ENCODE measurements at regions not wholly inside any gene's neighbourhood (a gene's known extent, or its start where the extent isn't known, plus 50 kb on each side); places are given as distances from the start of the nearest gene placed in this dataset.

DNA sequence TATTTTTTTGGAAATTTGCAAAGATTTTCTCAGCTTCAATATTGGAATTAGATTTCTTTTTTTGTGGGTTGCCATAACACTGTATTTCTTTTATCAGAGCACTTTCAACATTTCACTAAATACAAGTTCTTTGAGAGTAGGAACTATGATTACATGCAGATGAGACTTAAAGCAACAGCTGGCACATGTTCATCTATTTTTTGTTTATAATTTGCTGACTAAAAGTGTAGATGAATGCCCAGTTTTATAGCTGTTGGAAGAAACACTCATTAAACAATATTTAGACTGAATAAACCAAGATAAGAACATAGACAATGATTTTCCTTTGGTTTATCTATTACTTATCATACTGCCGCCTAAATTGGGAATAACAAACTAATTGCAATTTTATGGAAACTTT lies 803.0 kb upstream of the KLHL1 start:
- CTCF ChIA-PET: no interaction called here
- Histone ChIP-seq H3K4me1 (no peaks in the 10 kb centered on the region), H3K4me2 (no peak overlapping the region), H3K27ac (no peak overlapping the region), H3K4me3 (no peak overlapping the region), H3K9me3 (no peaks in the 10 kb centered on the region)
- 53% methylated on average over 1 of the region's 1 CpG for WGBS (ENCODE audit: missing lambda C conversion rate)
- FAIRE-seq (no peak), ATAC-seq (no peak), DNase-seq (ENCODE audit: low read depth in 1 of 2, low spot score in 1 of 2) (no peak)
- POLR2A ChIA-PET: no interaction called here
- TF ChIP-seq JUN (IDR thresholded peaks at IDR 0.05) (no peak), MYC (IDR thresholded peaks at IDR 0.05; ENCODE audit: borderline replicate concordance, low read length) (no peak), NFE2L2 (conservative IDR thresholded peaks at IDR 0.05; ENCODE audit: low read length) (no peak), CEBPB (IDR thresholded peaks at IDR 0.05) (no peak), TFCP2L1 (CRISPR knock-in tag; IDR thresholded peaks at IDR 0.05) (no peak), JUNB (IDR thresholded peaks at IDR 0.05) (no peak), RAD21 (conservative IDR thresholded peaks at IDR 0.05 in 1 of 2, IDR thresholded peaks at IDR 0.05 in 1 of 2) (no peak), RNF2 (IDR thresholded peaks at IDR 0.05; ENCODE audit: borderline replicate concordance, low read depth) (no peak), PHF8 (IDR thresholded peaks at IDR 0.05; ENCODE audit: borderline replicate concordance, low read depth) (no peak), HEYL (CRISPR knock-in tag; IDR thresholded peaks at IDR 0.05) (no peak)
- TF ChIP-seq, protein P1, sequence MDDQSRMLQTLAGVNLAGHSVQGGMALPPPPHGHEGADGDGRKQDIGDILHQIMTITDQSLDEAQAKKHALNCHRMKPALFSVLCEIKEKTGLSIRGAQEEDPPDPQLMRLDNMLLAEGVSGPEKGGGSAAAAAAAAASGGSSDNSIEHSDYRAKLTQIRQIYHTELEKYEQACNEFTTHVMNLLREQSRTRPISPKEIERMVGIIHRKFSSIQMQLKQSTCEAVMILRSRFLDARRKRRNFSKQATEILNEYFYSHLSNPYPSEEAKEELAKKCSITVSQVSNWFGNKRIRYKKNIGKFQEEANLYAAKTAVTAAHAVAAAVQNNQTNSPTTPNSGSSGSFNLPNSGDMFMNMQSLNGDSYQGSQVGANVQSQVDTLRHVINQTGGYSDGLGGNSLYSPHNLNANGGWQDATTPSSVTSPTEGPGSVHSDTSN (IDR thresholded peaks at IDR 0.05): no peak

DNA sequence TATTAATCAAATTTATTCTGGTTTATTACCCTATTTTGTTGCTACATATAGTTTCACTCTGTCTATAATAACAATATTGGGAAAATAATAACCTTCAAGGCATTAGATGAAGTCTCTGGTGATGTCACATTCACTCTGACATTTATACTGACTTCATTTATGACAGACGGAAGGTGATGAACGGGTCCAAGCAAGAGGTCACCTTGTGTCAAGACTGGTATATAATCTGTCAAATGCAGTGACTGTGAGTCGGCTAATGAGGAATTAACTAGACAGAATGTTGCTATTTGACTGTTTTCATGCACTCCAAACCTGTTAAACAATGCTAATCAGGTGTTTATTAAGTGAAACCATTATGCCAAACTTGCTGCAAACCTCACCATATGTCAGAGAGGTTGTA lies 800.5 kb upstream of the KLHL1 start:
- POLR2A ChIA-PET: no interaction called here
- Histone ChIP-seq H3K27ac (no peak overlapping the region), H3K4me1 (no peaks in the 10 kb centered on the region), H3K4me2 (no peak overlapping the region), H3K9me3 (no peaks in the 10 kb centered on the region), H3K4me3 (no peak overlapping the region)
- ATAC-seq: no peak
- no peak for DNase-seq (ENCODE audit: low read depth in 1 of 2, low spot score in 1 of 2)
- TF ChIP-seq EP300 (IDR thresholded peaks at IDR 0.05) (no peak), HOXB13 (CRISPR knock-in tag; IDR thresholded peaks at IDR 0.05; ENCODE audit: low read depth) (no peak), JUN (IDR thresholded peaks at IDR 0.05) (no peak), ZNF302 (CRISPR knock-in tag; IDR thresholded peaks at IDR 0.05) (no peak), FOXS1 (CRISPR knock-in tag; IDR thresholded peaks at IDR 0.05) (no peak), SREBF2 (IDR thresholded peaks at IDR 0.05) (no peak), MYC (IDR thresholded peaks at IDR 0.05; ENCODE audit: borderline replicate concordance, low read length) (no peak), CHD2 (IDR thresholded peaks at IDR 0.05; ENCODE audit: low read length, partially characterized antibody) (no peak), TP53 (CRISPR knock-in tag; IDR thresholded peaks at IDR 0.05) (no peak), NFE2L2 (conservative IDR thresholded peaks at IDR 0.05; ENCODE audit: low read length) (no peak), RNF2 (IDR thresholded peaks at IDR 0.05; ENCODE audit: borderline replicate concordance, low read depth) (no peak), CBX2 (IDR thresholded peaks at IDR 0.05; ENCODE audit: borderline replicate concordance, low read depth) (no peak)
- TF ChIP-seq, protein P2, sequence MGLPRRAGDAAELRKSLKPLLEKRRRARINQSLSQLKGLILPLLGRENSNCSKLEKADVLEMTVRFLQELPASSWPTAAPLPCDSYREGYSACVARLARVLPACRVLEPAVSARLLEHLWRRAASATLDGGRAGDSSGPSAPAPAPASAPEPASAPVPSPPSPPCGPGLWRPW (IDR thresholded peaks at IDR 0.05): no peak
- TF ChIP-seq, protein P3, sequence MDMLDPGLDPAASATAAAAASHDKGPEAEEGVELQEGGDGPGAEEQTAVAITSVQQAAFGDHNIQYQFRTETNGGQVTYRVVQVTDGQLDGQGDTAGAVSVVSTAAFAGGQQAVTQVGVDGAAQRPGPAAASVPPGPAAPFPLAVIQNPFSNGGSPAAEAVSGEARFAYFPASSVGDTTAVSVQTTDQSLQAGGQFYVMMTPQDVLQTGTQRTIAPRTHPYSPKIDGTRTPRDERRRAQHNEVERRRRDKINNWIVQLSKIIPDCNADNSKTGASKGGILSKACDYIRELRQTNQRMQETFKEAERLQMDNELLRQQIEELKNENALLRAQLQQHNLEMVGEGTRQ (IDR thresholded peaks at IDR 0.05): no peak
- 32% methylated on average over 3 of the region's 3 CpGs for WGBS (ENCODE audit: missing lambda C conversion rate)
- CTCF ChIA-PET: no interaction called here
- FAIRE-seq: no peak

DNA sequence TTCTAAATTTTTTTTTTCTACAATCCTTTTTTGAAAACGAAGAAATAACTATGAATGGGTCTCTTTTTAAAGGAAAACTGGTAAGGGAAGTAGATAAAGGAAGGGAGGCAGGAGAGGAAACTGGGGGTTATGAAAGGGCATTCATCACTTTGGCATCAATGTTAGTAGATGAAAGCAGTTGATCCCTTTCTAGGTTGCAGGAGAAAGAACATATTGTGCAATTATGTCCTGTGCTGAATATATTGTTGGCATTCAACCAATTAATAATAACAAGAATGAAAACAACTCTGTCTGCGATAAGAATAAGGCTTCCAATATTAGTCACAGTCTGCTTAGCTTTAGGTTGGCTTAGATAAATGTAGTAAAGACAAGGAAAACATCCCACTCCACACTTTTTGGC lies 796.8 kb upstream of the KLHL1 start:
- Histone ChIP-seq H3K4me1 (no peaks in the 10 kb centered on the region), H3K4me2 (no peak overlapping the region), H3K27ac (no peak overlapping the region), H3K4me3 (no peak overlapping the region), H3K9me3 (no peaks in the 10 kb centered on the region)
- CTCF ChIA-PET: no interaction called here
- no peak for ATAC-seq
- TF ChIP-seq TFCP2L1 (CRISPR knock-in tag; IDR thresholded peaks at IDR 0.05): no peak
- TF ChIP-seq, protein P4, sequence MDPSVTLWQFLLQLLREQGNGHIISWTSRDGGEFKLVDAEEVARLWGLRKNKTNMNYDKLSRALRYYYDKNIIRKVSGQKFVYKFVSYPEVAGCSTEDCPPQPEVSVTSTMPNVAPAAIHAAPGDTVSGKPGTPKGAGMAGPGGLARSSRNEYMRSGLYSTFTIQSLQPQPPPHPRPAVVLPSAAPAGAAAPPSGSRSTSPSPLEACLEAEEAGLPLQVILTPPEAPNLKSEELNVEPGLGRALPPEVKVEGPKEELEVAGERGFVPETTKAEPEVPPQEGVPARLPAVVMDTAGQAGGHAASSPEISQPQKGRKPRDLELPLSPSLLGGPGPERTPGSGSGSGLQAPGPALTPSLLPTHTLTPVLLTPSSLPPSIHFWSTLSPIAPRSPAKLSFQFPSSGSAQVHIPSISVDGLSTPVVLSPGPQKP (IDR thresholded peaks at IDR 0.05; ENCODE audit: low read depth, low read length): no peak
- TF ChIP-seq CHD4 (IDR thresholded peaks at IDR 0.05; ENCODE audit: borderline replicate concordance): no peak
- no peak for TF ChIP-seq FOXS1 (CRISPR knock-in tag; IDR thresholded peaks at IDR 0.05)
- no peak for TF ChIP-seq CHD2 (IDR thresholded peaks at IDR 0.05; ENCODE audit: low read length, partially characterized antibody)
- TF ChIP-seq EP300 (IDR thresholded peaks at IDR 0.05): no peak
- TF ChIP-seq, protein P5, sequence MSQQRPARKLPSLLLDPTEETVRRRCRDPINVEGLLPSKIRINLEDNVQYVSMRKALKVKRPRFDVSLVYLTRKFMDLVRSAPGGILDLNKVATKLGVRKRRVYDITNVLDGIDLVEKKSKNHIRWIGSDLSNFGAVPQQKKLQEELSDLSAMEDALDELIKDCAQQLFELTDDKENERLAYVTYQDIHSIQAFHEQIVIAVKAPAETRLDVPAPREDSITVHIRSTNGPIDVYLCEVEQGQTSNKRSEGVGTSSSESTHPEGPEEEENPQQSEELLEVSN (IDR thresholded peaks at IDR 0.05; ENCODE audit: borderline replicate concordance, low read depth): no peak
- no peak for TF ChIP-seq RFX5 (IDR thresholded peaks at IDR 0.05)
- no peak for TF ChIP-seq ZNF302 (CRISPR knock-in tag; IDR thresholded peaks at IDR 0.05)
- no peak for TF ChIP-seq MYC (IDR thresholded peaks at IDR 0.05; ENCODE audit: borderline replicate concordance, low read length)
- no peak for DNase-seq (ENCODE audit: low read depth in 1 of 2, low spot score in 1 of 2)
- POLR2A ChIA-PET: no interaction called here
- no peak for FAIRE-seq
- WGBS (ENCODE audit: missing lambda C conversion rate): 4% methylated on average over 2 of the region's 2 CpGs
